M059J (cell line): ENCODE measurements at regions not wholly inside any gene's neighbourhood (a gene's known extent, or its start where the extent isn't known, plus 50 kb on each side); places are given as distances from the start of the nearest gene placed in this dataset.
A peak's percentile ranks its signal among the peaks of the same experiment; 100 is the strongest.
"Not testable (repeated sequence)": the region's sequence is repeated elsewhere in the genome, so short reads cannot be mapped to it uniquely, and the experiment has no call there.

Experiments
- DNase-seq: peaks from one replicate; pipeline ENCODE4 v3.0.0-alpha.2; 2012; ENCODE audit warnings: low read depth

- peak; percentile 89 for DNase-seq
Measured at GRCh38 chr19:23535901-23536300, 140.6 kb upstream of the ZNF91 start.

DNA sequence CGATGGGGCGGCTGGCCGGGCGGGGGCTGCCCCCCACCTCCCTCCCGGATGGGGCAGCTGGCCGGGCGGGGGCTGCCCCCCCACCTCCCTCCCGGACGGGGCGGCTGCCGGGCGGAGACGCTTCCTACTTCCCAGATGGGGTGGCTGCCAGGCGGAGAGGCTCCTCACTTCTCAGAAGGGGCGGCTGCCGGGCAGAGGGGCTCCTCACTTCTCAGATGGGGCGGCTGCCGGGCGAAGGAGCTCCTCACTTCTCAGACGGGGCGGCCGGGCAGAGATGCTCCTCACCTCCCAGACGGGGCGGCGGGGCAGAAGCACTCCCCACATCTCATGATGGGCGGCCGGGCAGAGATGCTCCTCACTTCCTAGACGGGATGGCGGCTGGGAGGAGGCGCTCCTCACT is 138.2 kb upstream of the ZNF91 start:
- DNase-seq = not testable (repeated sequence)

DNA sequence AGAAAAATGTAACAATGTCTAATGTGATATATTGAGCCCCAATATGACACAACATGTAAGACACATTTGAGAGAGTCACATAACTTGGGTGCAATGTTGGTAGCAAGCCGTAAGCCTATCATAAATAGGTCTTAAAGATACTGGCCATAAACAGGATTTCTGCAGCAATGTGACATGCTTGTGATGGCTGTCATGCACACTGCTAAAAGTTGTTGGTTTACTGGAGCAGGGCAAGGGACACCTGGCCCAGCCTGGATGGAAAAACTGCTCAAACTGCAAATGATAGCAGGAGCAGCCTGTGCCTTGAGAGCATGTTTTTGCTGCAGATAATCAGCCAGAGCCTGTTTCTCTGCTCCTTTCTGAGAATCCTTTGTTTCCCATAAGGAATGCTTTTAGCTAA is 136.7 kb upstream of the ZNF91 start:
- no peak for DNase-seq

DNA sequence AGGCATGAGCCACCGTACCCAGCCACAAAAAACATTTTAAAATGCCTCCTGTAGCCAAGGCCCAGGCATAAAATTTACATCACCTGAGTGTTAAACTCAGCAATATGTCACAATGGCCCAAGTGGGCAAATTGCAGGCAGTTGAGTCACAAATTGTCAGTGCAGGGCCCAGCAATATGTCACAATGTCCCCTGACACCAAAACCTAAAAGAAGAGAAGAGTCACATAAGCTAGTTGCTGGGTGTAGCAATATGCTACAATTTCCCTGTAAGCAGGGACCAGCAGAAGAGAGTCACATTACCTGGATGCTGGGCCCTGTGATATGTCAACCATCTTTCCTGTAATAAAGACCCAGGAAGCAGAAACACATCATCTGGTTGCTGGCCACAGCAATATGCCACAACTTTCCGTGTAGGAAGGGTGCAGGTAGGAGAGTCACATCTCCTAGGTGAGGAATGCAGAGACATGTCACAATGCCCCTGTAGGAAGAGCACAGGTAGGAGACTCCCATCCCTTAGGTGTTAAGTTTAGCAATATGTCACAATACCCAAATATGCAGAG is 136.0 kb upstream of the ZNF91 start:
- no peak for DNase-seq

- peak; percentile 63 for DNase-seq
Measured at GRCh38 chr19:23528376-23528775, 133.1 kb upstream of the ZNF91 start.

GRCh38 chr19:23527797-23528196 is 132.5 kb upstream of the ZNF91 start:
- peak; percentile 52 for DNase-seq

DNA sequence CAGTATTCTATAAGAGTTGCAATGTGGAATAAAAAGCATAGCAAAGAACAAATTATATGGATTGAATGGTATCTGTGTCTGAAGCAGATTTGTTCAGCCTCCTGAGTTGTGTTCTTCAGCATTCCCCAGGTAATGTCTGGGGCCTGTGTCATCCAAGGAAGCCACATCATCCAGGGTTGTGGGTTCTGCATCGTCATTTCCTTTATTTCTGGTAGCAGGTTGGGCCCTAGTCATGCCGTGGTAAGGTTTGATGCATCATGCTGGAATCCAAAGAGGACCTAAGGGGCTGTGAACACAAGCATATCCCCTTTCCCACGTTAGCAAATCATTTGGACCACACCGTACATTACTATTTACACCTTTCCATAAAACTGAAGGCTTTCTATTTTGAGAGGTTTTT is 131.0 kb upstream of the ZNF91 start:
- DNase-seq = peak; percentile 91

- DNase-seq = no peak
Measured at GRCh38 chr19:23525276-23525852, 130.1 kb upstream of the ZNF91 start.

GRCh38 chr19:23523863-23524262 is 128.6 kb upstream of the ZNF91 start:
- DNase-seq = no peak

DNA sequence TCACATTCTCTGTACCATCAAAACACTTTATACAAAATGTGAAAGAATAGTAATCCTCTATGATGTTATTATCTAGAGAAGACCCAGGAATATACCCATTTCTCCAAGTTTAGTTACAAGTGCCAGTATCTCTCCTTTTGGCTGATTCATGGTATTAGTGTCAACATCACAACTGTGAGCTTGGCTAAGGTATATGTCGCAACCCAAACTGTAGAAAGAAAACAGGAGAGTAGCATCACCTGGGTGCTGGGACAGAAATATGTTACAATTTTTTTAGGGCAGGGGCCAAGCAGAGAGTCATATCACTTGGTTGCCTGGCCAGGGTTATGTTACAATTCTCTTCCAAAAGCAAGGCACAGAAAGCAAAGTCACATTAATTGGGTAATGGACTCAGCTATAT is 127.2 kb upstream of the ZNF91 start:
- DNase-seq = no peak

DNA sequence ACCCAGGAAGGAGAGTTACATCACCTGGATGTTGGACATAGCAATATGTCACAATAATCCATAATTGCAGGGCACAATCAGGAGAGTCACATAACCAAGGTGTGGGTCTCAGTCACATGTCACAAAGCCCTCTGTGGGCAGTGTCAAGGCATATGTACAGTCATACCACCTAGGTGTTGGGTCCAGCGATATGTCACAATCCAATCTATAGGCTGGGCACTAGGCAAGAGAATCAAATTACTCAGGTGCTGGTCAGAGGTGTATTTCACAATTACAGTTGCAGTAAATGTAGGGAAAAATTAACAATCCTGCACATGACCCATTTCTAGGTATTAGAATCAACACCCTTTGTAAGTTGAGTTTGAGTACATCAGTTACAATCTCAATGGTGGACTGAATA is 126.2 kb upstream of the ZNF91 start:
- no peak for DNase-seq

DNA sequence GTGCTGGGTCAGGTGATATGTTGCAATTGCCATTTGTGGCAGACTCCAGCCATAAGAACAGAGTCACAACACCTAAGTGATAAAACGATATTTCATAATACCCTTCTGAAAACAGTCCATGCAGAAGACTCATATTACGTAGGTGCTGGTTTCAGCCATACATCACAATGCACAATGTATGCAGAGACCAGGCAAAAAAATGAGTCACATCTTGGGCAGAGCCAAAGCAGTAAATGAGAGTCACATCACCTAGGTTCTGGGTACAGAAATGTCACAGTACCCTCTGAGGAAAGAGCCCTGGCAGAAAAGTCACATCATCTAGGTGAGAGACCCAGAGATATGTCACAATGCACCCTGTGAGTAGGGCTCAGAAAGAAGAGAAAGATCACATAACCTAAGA is 125.2 kb upstream of the ZNF91 start:
- DNase-seq = no peak

DNA sequence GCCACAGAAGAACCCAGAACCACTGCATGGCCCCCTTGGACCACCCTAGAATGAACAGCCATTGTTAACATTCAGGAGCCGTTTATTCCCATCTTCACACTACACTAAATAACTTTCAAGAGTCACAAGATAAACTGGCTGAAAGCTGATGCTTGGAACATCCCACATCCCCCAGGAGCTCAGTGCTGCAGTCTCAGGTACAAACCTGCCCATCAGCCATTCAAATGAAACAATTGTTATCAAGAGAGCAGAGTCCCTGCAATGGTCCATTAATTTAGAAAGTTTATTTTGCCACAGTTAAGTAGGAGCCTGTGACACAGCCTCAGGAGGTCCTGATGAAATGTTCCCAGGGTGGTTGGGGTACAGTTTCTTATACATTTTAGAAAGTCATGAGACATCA is 123.8 kb upstream of the ZNF91 start:
- DNase-seq = no peak

DNA sequence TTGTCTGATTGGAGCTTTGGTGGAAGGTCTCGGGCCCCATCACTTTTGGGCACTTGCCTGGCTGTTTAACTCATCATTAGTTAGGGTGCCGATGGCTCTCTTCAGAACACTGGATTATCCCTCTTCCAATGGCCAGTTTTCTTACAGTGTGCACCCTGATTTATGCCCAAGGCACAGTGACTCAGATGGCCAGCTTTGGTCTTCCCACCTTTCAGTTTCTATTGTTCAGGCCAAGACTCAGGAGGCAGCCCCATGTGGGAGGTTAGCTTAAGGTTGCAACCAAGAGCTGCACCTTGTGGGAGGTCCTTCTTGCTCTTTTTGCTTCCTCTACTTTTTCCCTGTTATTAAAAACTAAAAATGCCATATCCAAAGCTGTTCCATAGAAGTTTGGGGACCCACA is 121.0 kb upstream of the ZNF91 start:
- DNase-seq = peak; percentile 91

DNA sequence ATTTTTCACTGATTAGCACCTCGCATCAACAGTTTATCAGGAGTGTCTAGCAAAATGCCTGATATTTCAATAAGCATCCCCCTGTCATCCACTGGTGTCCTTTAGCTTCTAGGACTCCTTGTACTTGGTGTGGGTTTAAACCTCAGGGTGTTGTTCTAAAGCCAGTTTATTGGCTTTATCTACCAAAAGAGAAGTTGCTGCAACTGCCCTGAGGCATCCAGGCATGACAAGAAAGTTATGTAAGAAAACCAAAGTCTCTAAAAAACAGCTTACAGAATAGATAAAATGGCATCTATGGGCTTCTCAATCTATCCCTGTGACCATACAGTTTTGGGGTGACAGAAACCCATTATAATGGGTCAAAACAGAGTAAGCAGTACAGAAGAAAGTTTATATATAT is 120.3 kb upstream of the ZNF91 start:
- peak; percentile 68 for DNase-seq

DNA sequence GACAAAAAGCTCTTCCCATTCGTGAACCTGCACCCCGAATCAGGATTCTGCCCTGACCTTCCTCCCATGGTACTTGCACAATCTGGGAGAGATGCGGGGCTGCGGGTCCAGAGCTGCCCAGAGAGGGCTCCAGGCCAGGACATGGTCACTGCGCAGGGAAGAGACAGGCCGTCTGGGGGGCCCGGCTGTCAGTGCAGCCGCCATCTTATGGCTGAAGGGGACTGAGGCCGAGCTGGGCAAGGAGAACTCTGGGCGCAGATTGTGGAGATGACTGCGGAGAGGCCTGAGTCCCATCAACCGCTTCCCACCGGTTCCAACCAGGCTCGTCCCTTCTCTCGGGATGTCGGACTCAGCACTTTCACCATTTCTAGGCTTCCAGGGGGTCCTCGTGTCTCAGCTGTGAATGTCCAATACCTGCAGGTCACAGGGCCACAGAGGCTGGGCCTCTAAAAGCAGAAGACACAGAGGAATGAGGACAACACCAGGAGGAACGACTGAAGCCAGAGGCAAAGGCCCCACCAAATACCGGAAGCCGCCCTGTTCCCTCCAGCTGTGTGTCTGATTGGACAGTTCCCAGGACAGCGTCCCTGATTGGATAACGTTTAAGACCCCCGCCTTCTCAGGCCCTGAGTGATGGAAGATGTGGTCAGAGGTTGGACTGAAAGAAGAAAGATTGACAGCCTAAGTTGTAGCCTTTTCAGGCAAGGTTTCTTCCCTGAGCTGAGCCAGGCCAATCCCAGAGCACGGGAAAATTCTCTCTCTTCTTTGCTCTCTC is 117.1 kb upstream of the ZNF91 start:
- DNase-seq = no peak

GRCh38 chr19:23509686-23510450 is 114.6 kb upstream of the ZNF91 start:
- DNase-seq = peak; percentile 99

- DNase-seq = no peak
Measured at GRCh38 chr19:23507446-23507845, 112.2 kb upstream of the ZNF91 start.

DNA sequence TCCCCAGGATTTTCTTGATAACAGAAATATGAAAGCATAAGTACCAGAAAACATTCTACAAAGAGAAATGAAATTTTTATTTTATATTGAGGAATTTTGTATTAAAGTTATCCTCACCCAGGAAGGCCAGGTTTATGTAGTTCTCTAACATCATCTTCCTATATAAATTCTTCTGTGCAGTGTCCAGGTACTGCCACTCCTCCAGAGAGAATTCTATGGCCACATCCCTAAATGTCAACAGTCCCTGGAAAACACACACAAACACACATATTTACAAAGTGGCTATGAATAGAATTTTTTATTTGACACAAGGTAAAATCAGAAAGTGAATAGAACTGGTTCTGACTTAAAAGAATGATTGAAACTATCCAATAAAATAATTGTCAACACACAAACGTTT is 110.5 kb upstream of the ZNF91 start:
- DNase-seq = no peak

GRCh38 chr19:23482829-23483228 is 87.6 kb upstream of the ZNF91 start:
- DNase-seq = peak; percentile 71

DNA sequence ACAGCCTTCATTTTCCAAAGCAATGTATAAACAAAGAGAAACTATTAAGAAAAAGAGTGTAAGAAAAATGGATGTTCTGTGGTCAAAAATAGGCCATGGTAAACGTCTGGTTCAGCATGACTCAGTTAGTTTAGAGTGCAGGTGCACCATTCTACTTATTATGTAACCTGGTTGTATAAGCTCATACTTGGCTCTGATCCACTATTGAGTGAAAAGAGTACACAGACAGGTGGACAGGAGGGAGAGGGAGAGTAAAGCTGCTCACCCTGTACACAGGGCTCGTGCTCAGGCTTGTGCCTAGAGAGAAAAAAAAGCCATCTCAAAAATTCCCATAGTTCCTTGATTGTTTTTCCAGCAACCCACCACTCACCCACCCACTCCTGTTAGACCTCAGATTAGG is 85.8 kb upstream of the ZNF91 start:
- DNase-seq = peak; percentile 30

- DNase-seq = no peak
Measured at GRCh38 chr19:23475477-23475876, 80.2 kb upstream of the ZNF91 start.

- no peak for DNase-seq
Measured at GRCh38 chr19:23474761-23475160, 79.5 kb upstream of the ZNF91 start.
